H9 (cell line): ENCODE measurements at regions not wholly inside any gene's neighbourhood (a gene's known extent, or its start where the extent isn't known, plus 50 kb on each side); places are given as distances from the start of the nearest gene placed in this dataset.

ENCODE experiments used
- DNase-seq: peaks from one replicate; pipeline ENCODE4 v3.0.0-alpha.2; 2017
- H2AFZ ChIP-seq: one replicate; pipeline ENCODE4 v1.6.1; 2013; ENCODE audit warnings: mild to moderate bottlenecking, low read length, control low read depth, moderate library complexity
- H2AK5ac ChIP-seq: 2 replicates; pipeline ENCODE4 v1.6.1; 2013; ENCODE audit warnings: low read length, control low read depth, mixed read lengths; ENCODE audit not compliant: insufficient read length
- H2BK120ac ChIP-seq: one replicate; pipeline ENCODE4 v1.6.1; 2013; ENCODE audit warnings: low read depth, mild to moderate bottlenecking, low read length, control low read depth, inconsistent platforms; ENCODE audit not compliant: poor library complexity, severe bottlenecking
- H2BK12ac ChIP-seq: 2 replicates; pipeline ENCODE4 v1.6.1; 2013; ENCODE audit warnings: low read length, control low read depth, mixed read lengths, low read depth; ENCODE audit not compliant: insufficient read length
- H2BK15ac ChIP-seq: 2 replicates; pipeline ENCODE4 v1.6.1; 2013; ENCODE audit warnings: low read depth, low read length, control low read depth
- H2BK20ac ChIP-seq: one replicate; pipeline ENCODE4 v1.6.1; 2013; ENCODE audit warnings: low read depth, mild to moderate bottlenecking, low read length, control low read depth, inconsistent platforms; ENCODE audit not compliant: poor library complexity, severe bottlenecking
- H2BK5ac ChIP-seq: 2 replicates; pipeline ENCODE4 v1.6.1; 2013; ENCODE audit warnings: low read length, control low read depth, mixed read lengths; ENCODE audit not compliant: insufficient read length
- H3K14ac ChIP-seq: 2 replicates; pipeline ENCODE4 v1.6.1; 2013; ENCODE audit warnings: low read length, control low read depth; ENCODE audit not compliant: insufficient read depth
- H3K18ac ChIP-seq: 2 replicates; pipeline ENCODE4 v1.6.1; 2013; ENCODE audit warnings: low read depth, mild to moderate bottlenecking, mixed read lengths, low read length, control low read depth; ENCODE audit not compliant: insufficient read length
- H3K23ac ChIP-seq: 2 replicates; pipeline ENCODE4 v1.6.1; 2013; ENCODE audit warnings: low read length, control low read depth, mixed read lengths, low read depth; ENCODE audit not compliant: insufficient read length
- H3K23me2 ChIP-seq: 2 replicates; pipeline ENCODE4 v1.6.1; 2013; ENCODE audit warnings: low read depth, mild to moderate bottlenecking, mixed read lengths, low read length, control low read depth; ENCODE audit not compliant: insufficient read length, poor library complexity, severe bottlenecking
- H3K27ac ChIP-seq: 2 replicates; pipeline ENCODE4 v1.5.1; 2013; ENCODE audit warnings: low read length, control low read depth, mixed read lengths, low read depth; ENCODE audit not compliant: insufficient read length
- H3K27me3 ChIP-seq: 2 replicates; pipeline ENCODE4 v1.6.1; 2013; ENCODE audit warnings: low read length, control low read depth, inconsistent platforms; ENCODE audit not compliant: insufficient read depth
- H3K4ac ChIP-seq: 2 replicates; pipeline ENCODE4 v1.6.1; 2013; ENCODE audit warnings: low read depth, mild to moderate bottlenecking, control low read depth, inconsistent platforms, low read length, moderate library complexity
- H3K4me1 ChIP-seq: 2 replicates; pipeline ENCODE4 v1.6.1; 2013; ENCODE audit warnings: low read length, control low read depth, inconsistent platforms; ENCODE audit not compliant: insufficient read depth
- H3K4me2 ChIP-seq: 2 replicates; pipeline ENCODE4 v1.6.1; 2013; ENCODE audit warnings: low read length, control low read depth, mixed read lengths; ENCODE audit not compliant: insufficient read length, insufficient read depth
- H3K56ac ChIP-seq: 2 replicates; pipeline ENCODE4 v1.6.1; 2013; ENCODE audit warnings: low read depth, mild to moderate bottlenecking, mixed read lengths, low read length, control low read depth; ENCODE audit not compliant: insufficient read length
- H3K79me1 ChIP-seq: 2 replicates; pipeline ENCODE4 v1.6.1; 2013; ENCODE audit warnings: low read depth, mild to moderate bottlenecking, moderate library complexity, low read length, control low read depth, inconsistent platforms; ENCODE audit not compliant: insufficient read depth, poor library complexity, severe bottlenecking
- H3K79me2 ChIP-seq: 2 replicates; pipeline ENCODE4 v1.6.1; 2013; ENCODE audit warnings: low read length, control low read depth, inconsistent platforms; ENCODE audit not compliant: insufficient read depth
- H3K9ac ChIP-seq: 2 replicates; pipeline ENCODE4 v1.6.1; 2013; ENCODE audit warnings: low read length, control low read depth, mixed read lengths; ENCODE audit not compliant: insufficient read length; ENCODE audit errors: extremely low read depth
- H3K9me3 ChIP-seq: one replicate; pipeline ENCODE4 v1.6.1; 2013; ENCODE audit warnings: low read depth, low read length, inconsistent platforms; ENCODE audit not compliant: control insufficient read depth
- H3T11ph ChIP-seq: one replicate; pipeline ENCODE4 v1.6.1; 2013; ENCODE audit warnings: mild to moderate bottlenecking, low read length, control low read depth, inconsistent platforms
- H4K20me1 ChIP-seq: one replicate; pipeline ENCODE4 v1.6.1; 2013; ENCODE audit not compliant: control insufficient read depth, insufficient read length, insufficient read depth
- H4K5ac ChIP-seq: 2 replicates; pipeline ENCODE4 v1.6.1; 2013; ENCODE audit warnings: low read depth, mild to moderate bottlenecking, mixed read lengths, low read length, control low read depth; ENCODE audit not compliant: insufficient read length
- H4K8ac ChIP-seq: replicated peaks from 2 replicates; pipeline ENCODE4 v1.6.1; 2013; ENCODE audit warnings: low read length, control low read depth, mixed read lengths, low read depth; ENCODE audit not compliant: insufficient read length
- H4K91ac ChIP-seq: 2 replicates; pipeline ENCODE4 v1.6.1; 2013; ENCODE audit warnings: low read depth, mild to moderate bottlenecking, moderate library complexity, mixed read lengths, low read length, control low read depth; ENCODE audit not compliant: insufficient read length
- H3K27ac Mint-ChIP-seq, 3 experiments: 2 replicates in 2 of 3; 3 replicates in 1 of 3; pipeline ENCODE4 v1.8.0; 2020 to 2021; ENCODE audit warnings: mixed read lengths in 3 of 3, mild to moderate bottlenecking in 1 of 3, moderate library complexity in 1 of 3
- H3K27me3 Mint-ChIP-seq: 2 replicates; pipeline ENCODE4 v1.8.0; 2021; ENCODE audit warnings: low read depth, mild to moderate bottlenecking, moderate library complexity, mixed read lengths
- H3K36me3 Mint-ChIP-seq, 3 experiments: 2 replicates in 2 of 3; 3 replicates in 1 of 3; pipeline ENCODE4 v1.8.0; 2020 to 2021; ENCODE audit warnings: low read depth in 3 of 3, mixed read lengths in 3 of 3; ENCODE audit not compliant: insufficient read depth in 1 of 3
- H3K4me1 Mint-ChIP-seq, 2 experiments: 2 replicates each; pipeline ENCODE4 v1.8.0; 2020; ENCODE audit warnings: mixed read lengths in 2 of 2
- H3K4me3 Mint-ChIP-seq, 2 experiments: 2 replicates in 1 of 2; 3 replicates in 1 of 2; pipeline ENCODE4 v1.8.0; 2020 to 2021; ENCODE audit warnings: mild to moderate bottlenecking in 2 of 2, mixed read lengths in 2 of 2, moderate library complexity in 1 of 2
- H3K9me3 Mint-ChIP-seq, 2 experiments: 2 replicates in 1 of 2; 3 replicates in 1 of 2; pipeline ENCODE4 v1.8.0; 2020; ENCODE audit warnings: mild to moderate bottlenecking in 2 of 2, mixed read lengths in 2 of 2, moderate library complexity in 1 of 2
- CTCF ChIP-seq: fragments of 200-600 bp; sonication (generic); conservative IDR thresholded peaks from 3 replicates; pipeline ENCODE4 v1.8.0; 2021; ENCODE audit warnings: antibody characterized with exemption, mild to moderate bottlenecking
- WGBS: extraction: QIAGEN DNeasy Blood & Tissue Kit; methylation state at CpG from one replicate; pipeline ENCODE4 v1.1.7; 2013; ENCODE audit warnings: missing lambda C conversion rate, low lambda C conversion rate, mixed read lengths; ENCODE audit not compliant: insufficient read length; ENCODE audit errors: extremely low coverage; 5-methylcytosine and 5-hydroxymethylcytosine counted together

GRCh38 chr1:193355178-193355577, 168.8 kb upstream of the B3GALT2 start:
- no peak overlapping the region for H3K4me3 Mint-ChIP-seq
- Histone ChIP-seq H3K79me1 (no peaks in the 10 kb centered on the region), H3K9me3 (no peaks in the 10 kb centered on the region), H3K27ac (no peak overlapping the region), H2AK5ac (no peak overlapping the region), H4K20me1 (no peaks in the 10 kb centered on the region), H3K4me2 (no peak overlapping the region), H2BK12ac (no peak overlapping the region), H3K79me2 (no peaks in the 10 kb centered on the region), H2BK120ac (no peak overlapping the region), H3K23me2 (no peaks in the 10 kb centered on the region), H2AFZ (no peak overlapping the region), H3K9ac (no peak overlapping the region), H4K91ac (no peak overlapping the region), H3K23ac (no peak overlapping the region), H3K4me1 (no peaks in the 10 kb centered on the region), H2BK20ac (no peak overlapping the region), H3K4ac (no peak overlapping the region), H3K14ac (no peak overlapping the region), H3K18ac (no peak overlapping the region), H3T11ph (no peak overlapping the region), H4K8ac (no peak overlapping the region), H4K5ac (no peak overlapping the region), H3K56ac (no peak overlapping the region), H2BK5ac (no peak overlapping the region), H3K27me3 (no peaks in the 10 kb centered on the region), H2BK15ac (no peak overlapping the region)
- H3K9me3 Mint-ChIP-seq, result no peaks in the 10 kb centered on the region
- peaks cover 0 to 4% of the 10 kb centered on the region in 2 experiments; a peak in 1 of 4 replicates for H3K4me1 Mint-ChIP-seq
- DNase-seq, result no peak
- no peak overlapping the region for H3K27ac Mint-ChIP-seq
- no peaks in the 10 kb centered on the region for H3K27me3 Mint-ChIP-seq
- TF ChIP-seq CTCF, result no peak
- WGBS, result no CpG with 5 or more reads among the region's 2 CpGs
- H3K36me3 Mint-ChIP-seq, result no peaks in the 10 kb centered on the region
